Non-pigmented ciliary epithelial cell (primary cell): ENCODE measurements at regions not wholly inside any gene's neighbourhood (a gene's known extent, or its start where the extent isn't known, plus 50 kb on each side); places are given as distances from the start of the nearest gene placed in this dataset.

Experiments used
- DNase-seq: peaks from one replicate; pipeline ENCODE4 v3.0.0-alpha.2; 2010; ENCODE audit warnings: low read depth

DNA sequence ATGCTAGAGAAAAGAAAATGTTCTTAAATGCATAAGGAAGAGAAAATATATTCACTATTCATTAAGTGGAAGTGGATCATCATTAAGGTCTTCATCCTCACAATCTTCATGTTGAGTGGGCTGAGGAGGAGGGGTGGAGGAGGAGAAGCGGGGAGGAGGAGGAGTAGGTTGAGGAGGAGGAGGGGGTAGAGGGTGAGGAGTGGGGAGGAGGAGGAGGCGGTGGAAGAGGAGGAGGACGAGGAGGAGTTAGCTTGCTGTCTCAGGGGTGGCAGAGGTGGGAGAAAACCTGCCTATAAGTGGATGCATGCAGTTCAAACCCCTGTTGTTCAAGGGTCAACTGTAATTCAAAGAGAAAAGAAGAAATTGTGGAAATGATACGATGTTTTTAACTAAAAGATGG, 71.6 kb downstream of the MYEOV start:
- no peak for DNase-seq

DNA sequence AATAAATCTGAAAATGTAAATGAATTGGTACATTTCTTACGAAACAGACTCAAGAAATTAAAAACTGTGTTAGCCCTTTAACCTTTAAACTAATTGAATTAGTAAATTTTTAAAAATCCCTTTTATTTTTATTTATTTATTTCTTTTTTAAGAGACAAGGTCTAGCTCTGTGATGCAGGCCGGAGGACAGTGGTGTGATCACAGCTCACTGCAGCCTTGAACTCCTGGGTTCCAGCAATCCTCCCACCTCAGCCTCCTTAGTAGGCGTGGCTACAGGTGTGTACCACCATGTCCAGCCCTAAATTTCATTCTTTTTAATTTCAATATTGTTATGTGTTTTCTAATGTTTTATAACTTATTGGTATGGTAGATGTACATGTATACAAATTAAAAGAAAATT, 72.6 kb downstream of the MYEOV start:
- no peak for DNase-seq

DNA sequence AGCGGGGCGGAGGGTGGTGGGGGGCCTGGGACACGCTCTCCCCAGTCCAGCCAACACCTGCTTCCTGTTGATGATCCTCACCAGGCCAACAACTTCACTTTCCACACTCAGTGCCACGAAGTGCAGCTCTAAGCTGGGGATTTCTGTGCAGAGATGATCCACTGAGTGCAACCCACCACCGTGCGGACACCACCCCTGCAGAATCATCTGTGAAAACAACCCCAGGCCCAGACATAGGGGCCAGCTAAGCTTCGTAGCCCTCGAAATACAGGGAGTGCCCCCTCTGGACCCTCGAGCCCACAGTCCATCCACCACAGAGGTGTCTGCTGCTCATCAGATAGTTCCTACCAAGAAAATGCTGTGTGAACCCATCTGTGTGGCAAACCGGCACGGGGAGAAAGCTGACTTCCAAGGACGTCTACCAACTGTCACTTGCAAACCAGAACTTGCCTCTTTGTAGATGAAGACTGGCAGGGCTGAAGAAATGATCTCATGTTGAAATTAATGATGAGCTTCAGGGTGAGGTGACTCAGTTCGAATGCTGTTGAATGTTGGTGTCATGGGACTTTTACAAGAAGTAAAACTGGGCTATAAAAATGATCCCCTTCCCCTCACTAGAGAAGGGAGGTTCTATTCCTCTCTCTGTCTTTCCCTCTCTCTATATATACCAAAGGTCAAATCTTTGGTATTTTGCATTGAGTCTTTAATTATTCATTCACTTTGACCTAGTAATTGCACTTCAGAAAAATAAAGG, 73.4 kb downstream of the MYEOV start:
- no peak for DNase-seq

DNA sequence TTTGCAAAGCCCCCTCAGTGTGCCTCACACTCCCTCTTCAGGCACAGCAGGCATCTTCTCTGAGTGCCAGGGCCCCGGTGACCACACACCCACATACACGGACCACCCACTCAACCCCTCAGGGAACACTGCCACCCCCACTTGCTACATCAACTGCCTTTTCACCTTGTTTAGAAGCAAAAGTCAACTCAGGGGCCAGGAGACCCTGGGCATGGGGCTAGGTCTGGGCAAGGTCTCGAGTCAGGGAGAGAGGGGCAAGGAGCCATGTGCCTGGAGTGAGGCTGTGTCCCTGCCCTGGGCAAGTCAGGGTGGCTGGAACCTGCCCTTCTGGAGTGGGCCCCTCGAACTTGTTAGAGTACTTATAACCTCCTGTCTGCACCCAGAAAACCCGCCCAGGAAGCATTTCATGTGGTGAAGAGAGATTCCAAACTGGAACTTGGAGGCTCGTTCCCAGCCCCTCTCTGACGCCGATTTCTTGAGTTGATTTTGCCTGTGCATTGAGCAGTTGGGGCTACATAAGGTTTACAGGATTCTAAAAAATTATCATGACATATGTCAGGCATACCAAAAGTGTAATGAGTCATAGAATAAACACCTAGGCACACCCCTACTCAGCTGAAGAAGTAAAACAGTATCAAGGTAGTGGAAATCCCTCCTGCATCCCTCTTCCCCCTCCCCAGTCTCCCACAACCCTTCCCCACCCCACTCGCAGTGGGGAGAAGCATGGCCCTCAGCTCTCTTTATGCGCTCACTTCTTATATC, 74.3 kb downstream of the MYEOV start:
- DNase-seq: no peak

DNA sequence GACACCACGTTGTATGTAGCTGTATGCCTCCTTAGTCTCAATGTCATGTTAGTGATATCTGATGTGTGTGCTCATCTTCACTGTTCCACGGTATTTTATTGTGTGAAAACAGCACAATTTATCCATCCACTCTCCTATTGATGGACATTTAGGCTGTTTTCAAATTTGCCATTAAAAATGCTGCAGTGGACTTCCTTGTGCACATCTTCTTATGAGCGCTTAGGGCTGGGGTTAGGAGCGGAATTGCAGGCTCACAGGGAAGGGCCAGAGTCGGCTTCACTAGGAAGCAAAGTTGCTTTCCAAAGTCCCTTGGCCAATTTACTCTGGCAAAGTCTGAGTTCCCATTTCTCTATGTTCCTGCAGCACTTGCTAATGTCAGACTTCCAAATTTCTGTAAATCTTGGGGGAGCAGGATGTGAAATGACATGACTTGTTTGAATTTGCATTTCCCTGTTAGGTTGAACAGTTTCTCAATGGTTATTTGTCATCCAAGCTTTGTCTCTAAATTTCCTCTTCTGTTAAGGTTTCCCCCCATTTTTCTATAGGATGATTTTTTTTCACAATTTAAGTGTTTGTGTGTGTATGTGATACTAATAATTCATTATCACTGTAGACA, 75.4 kb downstream of the MYEOV start:
- DNase-seq: no peak

DNA sequence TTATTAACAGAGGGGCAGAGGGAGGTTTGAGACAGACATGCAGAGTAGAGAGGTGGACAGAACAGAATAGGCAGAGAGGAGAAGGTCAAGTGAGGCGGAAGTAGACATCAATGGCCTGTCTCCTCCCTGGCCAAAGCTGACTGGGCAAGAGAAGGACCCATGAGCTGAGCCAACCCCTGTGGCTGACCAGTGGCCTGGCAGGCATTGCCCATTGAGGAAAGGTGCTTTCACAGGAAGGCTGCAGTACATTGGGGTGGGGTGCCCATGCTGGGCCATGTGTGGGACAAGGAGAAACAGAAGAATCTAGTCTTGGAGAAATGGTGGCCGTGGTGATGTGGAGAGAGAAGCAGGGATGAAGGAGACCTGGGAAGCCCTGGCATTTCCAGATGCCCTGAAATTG, 76.0 kb downstream of the MYEOV start:
- DNase-seq: no peak

DNA sequence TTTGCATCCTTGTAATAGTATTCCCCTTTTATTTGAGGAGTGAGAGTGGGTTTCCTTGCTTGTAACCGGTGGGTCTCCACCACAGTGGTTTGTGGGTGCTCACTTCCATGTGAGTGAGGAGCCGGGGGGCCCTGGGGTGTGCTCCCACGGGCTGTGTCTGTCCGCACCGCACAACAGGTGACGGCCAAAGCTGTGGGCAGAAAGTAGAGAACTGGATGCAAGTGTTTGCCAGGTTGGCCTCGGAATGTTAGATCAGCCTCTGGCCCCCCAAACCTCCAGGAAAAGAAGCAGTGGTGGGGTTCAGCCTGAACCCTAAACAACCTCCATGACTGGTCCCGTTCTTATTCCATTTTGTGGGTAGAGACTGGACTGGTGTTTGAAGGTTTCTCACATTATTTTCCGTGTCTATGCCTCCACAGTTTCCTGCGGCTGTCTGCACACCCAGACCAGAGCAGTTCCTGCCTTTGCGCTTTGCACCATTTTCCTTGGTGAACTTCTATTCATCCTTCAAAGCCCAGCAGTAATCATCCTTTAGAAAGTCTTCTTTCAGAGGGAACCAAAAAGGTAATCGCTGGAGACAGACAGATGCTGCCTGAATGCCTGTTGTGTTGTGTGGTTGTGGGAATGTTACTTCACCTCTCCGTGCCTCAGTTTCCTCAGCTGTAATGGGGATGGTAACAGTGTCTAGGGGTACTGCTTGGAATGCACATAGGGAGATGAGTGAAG, 77.2 kb downstream of the MYEOV start:
- DNase-seq: no peak

DNA sequence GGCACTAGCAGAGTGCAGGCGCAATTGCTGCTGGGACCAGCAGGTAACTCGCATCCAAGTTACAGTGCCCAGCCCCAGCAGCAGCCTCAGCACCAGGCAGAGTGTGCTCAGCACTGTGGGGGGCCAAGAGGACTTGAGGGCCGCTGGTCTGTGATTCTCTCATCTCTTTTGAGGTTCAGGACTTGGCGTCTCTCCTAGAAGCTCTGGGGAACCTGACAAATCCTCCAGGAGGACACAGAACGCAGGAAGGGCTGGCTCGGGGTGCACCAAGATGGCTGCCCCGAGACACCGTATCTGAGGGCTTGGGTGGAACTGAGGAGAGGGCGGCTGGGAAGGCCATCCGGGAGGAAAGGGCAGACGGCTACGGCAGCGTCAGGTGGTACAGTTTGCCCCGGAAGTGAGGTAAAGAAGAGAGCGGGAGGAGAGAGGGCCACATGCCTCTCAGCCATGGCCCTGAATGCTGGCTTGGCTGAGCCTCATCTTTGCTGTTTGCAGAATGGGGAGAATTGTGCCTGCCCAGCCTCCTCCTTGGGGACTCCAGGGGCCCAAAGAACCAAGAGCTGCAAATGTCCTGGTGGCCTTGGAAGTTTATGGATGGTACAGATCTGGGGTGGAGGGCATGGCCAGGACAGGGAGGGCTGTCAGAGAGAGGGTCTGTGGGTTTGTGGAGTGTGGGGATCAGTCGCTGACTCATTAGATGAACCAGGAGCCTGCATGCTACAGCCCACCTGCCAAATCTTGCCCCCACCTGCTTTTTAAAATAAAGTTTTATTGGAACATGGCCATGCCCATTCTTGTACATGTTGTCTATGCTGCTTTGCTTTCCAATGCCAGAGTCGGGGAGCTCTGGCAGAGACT, 78.0 kb downstream of the MYEOV start:
- no peak for DNase-seq

DNA sequence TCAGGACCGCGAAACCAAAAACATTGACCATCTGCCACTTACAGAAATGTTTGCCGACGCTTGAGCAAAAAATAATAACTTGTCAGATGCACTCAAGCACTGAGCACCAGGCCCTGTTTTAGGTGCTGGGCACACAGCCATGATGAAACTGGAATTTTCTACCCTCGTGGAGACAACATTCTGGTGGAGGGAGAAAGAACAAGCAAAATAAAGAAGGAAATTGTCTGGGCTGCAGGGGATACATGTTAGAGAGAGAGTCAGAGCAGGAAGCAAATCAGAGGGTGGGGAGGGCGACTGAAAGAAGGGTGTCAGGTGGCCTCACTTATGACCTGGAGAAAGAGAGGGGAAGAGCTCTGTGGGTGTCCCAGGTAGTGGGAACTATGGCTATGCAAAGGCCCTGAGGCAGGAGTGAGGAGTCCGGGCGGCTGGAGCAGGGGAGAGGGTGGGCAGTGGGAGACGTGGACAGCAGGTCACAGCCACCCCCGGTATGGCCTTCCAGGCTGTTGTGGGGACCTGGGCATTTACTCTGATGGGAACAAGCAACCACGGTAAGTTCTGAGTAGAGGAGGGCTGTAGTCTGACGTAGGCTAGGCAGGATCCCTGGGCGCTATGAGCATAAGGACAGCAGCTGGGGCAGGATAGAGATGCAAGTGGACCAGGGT, 78.8 kb downstream of the MYEOV start:
- no peak for DNase-seq

DNA sequence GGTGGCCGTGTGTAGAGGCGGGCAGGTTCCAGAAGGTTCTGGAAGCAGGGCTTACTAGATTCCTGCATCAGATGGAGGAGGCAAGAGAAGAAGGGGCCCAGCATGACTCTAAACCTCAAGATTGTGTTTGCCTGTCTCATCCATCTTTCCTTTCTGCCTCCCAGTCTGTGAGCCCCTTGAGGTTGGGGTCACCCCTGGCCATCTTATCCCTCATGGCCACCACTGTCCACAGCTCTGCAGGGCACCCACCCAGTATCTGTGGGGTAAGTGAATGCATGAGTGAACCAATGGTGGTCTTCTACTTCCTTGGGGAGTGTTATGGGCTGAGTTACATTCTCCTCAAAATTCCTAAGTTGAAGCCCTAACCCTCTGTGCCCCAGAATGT, 79.3 kb downstream of the MYEOV start:
- DNase-seq: no peak

DNA sequence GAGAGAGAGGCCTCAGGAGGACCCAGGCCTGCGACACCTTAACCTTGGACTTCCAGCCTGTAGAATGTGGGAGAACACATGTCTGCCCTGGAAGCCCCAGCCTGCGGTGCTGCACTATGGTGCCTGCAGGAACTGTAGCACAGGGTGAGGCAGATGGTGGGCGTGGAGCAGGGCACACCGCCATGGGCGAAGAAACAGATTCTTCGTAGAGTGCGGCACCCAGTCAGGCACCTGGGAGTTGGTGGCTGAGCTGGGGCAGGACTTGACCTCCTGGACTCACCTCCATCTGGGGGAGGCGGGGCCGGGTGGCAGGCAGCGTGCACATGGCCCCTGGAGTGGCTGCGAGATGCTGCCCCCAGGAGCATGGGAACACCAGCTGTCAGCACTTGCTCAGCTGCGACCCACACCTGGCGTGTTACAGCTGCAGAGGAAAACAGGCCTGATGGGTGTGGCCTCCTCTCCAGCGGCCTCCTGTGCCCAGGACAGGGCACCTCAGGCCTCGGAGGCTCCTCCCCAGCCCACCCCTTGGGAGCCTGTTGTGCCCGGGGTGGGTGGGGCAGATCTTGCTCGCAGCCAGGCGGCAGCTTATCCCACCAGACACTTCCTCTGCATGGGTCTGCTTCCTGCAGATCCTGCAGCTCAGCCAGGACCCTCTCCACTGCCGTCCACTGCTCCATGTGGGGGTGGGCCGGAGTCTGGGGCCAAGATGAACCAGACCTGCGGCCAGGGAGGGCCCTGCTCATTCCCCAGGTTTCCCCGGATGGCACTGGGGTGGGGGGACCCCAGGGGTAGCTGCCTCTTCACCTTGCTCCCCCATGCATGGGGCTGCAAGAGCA, 80.4 kb downstream of the MYEOV start:
- no peak for DNase-seq

DNA sequence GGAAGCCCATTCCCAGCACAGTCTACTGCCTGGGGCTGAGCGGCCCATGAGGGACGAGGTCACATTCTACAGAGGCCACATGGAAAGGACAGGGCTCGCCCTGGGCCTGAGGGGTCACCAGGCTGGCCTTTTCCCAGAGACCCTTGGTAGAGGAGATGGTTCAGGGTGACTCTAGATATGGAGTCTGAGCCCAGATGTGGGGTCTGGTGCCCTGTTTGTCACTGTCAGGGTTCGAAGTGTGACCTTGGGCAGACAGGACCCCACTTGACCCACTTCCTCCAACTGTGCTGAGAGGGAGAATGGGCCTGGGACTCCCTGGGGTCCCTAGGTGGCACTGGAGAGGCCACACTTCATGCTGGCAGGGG, 81.0 kb downstream of the MYEOV start:
- DNase-seq: no peak

DNA sequence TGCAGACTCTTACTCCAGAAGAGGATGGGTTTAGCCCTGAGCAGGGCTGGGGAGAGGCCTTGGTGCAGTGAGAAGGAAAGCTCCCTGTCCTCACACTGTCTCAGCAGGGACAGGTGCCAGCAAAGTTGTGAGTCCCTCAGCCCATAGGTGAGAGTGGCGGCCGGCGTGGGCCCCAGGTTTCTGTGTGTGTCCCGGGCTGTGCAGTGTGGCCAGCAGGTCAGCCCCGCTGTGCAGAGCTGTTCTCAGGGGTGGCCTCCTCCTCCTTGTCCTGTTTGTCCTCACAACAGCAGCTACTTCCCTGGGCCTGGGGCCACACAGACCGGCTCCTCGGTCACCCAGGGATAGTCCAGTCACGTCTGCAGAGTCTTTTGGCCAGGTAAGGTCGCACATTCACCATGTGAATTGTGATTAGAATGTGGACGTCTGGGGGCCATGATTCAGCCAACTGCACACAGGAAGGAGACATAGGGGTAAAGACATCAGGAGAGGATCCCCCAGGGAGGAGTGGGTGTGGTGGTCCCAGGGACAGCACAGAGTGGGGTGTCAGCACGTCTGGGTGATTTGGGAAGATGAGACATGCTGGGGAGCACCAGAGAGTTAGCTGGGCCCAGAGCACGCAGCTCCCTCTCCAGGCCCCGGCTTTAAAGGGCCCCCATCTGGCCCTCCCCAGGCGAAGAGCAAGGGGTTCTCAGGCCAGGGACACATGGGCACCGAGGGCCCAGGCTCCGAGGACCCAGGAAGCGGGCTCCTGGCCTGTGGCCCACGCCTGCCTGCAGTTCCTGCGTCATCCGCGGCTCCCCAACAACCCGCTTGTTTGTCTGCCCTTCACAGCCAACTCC, 81.6 kb downstream of the MYEOV start:
- no peak for DNase-seq

DNA sequence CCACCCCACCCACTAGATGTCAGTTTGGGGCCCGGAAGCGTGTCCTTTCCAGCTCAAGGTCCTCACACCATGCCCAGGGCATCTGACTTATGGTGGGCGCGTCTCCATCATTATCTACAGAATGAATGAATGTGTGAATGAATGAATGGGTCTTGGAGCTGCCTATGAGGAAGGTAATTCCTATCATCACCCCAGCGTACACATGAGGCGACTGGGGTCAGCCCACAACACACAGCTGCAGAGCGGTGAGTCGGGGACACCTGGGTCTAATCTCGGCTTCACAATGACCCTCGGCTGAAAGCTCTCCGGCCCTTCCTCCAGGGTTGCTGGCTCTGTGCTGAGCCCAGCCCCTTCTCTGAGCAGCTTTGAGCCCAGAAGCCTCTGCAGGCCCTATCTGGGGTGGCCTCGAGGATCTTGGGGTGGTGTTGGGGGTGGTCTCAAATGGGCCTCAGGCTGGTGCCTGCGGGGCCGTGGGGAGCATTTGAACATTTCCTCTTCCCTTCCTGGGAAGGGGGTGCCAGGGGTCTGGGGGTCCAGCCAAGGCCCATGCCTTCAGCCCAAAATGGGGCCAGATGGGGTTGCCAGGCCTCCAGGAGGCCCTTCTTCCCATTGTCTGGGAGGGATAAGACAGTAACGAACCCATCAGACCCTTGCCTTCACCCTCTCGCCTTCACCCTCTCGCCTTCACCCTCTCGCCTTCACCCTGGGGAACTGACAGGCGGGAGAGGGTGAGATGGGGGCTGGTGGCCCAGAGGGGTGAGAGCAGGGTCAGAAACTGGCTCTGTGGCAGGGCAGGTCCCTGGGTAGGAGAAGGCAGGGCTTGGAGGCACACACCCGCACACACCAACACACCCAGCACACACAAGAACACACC, 82.4 kb downstream of the MYEOV start:
- DNase-seq: no peak

DNA sequence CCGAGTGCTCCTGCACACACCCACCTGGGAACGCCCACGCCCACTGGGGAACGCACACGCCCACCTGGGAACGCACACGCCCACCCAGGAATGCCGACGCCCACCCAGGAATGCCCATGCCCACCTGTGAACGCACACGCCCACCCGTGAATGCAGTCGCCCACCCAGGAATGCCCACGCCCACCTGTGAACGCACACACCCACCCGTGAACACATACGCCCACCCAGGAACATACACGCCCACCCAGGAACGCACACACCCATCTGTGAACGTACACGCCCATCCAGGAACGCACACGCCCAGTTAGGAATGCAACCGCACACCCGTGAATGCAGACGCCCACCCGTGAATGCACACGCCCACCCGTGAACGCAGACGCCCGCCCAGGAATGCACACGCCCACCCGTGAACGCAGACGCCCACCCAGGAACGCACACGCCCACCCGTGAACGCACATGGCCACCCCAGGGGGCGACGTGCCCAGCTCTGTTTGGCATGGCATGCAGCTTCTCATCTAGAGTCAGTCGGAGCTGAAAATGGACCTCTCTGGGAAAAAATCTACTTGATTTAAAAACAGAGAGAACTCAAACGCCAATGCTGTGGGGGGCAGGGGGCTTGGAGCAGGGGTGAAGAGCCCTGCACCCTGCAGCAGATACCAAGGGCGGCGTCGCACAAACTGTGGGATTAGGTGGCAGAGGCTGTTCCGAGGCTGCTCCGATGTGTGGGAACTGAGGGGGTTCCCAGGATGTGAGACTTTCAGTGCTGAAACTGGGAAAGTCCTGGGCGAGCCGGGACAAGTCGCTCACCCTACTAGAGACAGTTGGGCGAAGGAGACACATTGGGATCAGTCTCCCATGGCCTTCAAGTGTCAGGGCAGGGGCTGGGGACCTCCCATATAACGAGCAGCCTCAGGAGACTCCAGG, 83.3 kb downstream of the MYEOV start:
- DNase-seq: no peak

DNA sequence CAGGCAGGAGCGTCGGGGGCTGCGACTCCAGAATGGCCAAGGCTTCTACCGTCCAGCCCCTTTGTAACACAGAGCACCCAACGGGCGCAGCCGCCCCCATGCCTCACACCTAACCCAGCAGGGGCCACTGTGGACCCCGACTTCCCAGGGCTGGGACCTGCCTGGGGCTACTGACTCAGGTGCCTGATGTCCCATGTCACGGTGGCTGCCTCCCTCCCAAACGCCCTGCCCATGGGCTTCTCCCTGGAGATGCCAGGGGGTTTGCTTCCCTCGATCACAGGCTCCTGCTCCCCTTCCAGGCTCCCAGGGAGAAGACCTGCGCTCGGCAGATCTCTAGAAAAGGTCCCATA, 84.0 kb downstream of the MYEOV start:
- no peak for DNase-seq
